OCI-M1 (cell line): ENCODE measurements at regions not wholly inside any gene's neighbourhood (a gene's known extent, or its start where the extent isn't known, plus 50 kb on each side); places are given as distances from the start of the nearest gene placed in this dataset.

Source experiments
- DNase-seq: peaks from one replicate; lab custom pipeline; 2025; lab: John Stamatoyannopoulos, UW

DNA sequence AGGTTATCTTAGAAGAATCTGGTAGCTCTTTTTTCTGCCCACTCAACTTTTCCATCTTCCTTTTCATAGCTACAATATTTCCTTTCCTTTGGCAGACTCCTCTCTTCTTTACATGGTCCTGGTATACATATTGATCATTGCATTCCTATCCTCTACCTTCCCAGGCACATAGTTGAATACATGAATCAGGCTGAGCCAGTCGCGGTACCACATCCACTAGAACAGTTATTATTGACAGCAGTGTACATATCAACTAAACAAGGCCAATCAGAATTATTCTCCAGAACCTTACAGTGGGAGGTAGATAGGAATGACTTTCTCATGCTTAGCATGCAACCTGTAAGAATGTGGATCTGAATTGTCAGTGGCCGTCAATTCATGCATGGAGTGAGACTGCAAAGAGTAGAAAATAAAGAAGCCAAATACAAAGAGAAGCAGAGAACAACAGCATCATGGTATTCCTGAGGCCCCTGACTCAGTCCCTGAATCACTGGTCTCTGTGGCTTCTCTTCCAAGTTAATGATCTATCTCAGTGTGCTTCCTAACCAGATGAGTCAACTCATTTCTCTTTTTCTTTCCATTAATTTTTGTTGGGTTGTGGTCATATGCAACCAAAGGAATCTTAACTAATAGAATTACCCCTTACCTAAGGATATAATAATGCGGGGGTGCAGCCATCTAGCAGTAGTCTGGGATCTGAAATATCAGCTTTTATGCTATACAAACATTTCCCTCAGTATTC, 60.9 kb upstream of the DCBLD2 start:
- DNase-seq = no peak

DNA sequence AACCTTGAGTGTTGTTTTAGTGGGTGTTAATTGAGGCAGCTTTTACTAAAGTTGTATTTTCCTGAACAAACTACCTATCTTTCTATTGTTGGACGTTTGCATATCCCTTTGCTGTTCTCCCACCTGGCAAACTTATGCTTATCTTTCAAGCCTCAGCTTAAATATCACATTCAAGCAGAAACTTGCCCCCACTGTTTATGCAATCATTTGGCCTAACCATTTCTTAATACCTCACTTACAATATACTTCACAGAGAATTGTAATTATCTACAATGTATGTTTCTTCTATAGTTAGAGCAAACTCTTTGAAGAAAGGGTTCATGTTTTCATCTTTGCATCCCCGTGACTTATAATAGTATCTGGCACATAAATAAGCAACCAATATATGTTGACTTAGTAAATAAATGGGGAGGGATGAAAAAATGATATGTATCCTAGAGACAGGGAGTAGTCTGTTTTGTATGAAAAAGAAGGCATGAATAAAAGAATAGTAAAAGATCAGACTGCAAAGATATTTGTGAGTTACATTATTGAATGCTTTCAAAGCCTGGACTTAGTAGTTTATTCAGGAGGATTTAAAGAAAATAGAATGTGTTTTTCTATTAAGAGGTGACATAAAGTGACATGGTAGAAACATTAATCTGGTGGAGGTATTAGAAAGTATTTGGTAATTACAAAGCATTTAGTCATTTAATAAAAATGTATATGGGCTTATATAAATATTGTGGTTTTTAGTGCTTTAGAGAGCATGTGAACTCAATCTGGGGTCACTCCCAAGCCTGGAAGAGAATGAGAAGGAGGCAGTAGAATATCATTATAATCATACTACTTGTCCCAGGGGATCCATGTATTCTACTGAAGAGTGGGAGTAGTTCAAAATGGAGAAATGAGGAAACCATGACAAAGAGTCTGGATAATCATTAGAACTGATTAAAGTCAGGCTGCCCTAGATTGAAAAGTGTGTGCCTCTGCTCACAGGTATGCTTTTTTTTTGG, 60.0 kb upstream of the DCBLD2 start:
- DNase-seq = no peak

DNA sequence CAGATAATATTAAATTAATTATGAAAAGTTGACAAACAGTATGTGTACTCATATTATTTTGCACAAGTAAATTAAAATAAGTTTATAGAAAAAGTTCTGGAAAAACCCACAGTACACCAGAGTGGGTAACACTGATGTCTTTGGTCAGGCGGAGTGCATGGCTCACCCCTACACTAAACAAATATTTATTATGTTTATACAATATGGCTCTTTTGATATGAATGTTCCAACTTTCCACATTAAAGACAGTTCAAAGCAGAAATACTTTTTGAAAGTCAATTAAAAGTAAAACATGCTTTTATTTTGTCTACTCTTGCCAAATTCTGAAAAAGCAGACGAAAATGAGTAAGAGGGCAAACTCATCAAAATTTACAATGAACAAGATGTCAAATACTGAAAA, 56.2 kb upstream of the DCBLD2 start:
- DNase-seq = no peak

DNA sequence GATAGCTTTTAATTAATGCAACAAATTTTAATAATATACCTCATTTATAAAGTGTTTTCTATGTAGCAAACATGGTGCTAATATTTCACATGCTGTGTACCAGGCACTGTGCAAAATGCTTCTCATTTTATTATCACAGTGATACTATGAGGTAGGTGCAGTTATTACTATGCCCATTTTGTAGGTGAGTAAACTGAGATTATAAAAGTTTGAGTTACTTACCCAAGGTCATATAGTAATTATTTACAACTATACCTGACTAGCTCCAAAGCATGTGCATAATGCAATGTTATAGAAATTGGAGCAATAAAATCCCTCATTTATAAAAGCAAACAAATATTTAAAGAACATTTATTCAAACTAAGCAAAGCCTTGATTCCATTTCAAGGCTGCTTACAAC, 54.5 kb upstream of the DCBLD2 start:
- no peak for DNase-seq

DNA sequence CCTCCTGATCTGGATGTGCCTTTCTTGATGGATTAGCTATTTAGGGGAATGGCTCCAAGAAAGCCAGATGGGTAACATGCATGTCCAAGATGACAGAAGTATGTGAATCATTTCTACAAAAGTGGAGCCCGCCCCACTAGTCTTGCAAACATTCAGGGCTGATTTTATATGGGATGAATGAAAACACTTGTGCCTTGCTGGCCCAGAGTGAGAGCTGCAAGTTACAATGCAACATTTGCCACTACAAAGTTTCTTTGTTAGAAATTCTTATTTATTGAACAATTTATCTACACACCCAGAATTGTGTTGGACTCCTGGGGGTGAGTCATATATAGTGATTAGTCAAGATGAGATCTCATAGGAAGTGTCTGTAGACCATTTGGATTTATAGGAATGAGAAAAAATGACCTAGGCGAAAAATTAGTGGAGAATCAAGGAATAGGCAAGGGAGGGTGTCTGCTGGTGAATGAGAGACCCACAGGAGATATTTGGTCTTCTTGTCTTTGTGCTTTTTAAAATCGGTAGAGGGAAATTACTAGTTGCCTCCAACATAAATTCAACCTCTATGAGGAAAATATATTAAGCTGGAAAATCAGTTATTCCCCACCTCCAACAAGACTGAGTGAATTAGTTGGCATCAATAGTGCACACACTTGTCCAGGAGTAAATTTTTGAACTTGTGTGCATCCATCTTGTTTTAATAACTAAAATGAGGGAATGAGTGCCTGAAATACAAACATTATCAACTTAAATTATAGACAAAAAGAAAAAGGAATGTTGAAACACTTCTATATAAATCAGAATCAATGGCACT, 53.5 kb upstream of the DCBLD2 start:
- DNase-seq = no peak

DNA sequence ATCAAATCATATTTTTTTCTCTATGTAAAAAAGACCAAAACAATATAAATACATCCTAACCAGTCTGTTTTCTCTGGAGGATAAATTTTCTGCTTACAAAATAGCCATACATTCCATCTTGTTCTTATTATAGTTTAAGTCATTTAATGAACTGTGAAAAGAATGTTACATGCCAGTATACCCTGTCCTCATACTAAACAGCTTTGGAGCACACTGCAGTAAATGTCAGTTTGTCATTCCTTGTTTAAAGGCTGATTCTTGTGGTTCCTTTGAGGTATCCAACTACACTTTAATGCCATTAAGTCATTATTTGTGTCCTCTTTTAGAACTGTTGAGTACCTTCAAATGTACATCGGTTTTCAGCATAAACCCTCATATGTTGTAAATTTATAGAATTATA, 52.7 kb upstream of the DCBLD2 start:
- no peak for DNase-seq

DNA sequence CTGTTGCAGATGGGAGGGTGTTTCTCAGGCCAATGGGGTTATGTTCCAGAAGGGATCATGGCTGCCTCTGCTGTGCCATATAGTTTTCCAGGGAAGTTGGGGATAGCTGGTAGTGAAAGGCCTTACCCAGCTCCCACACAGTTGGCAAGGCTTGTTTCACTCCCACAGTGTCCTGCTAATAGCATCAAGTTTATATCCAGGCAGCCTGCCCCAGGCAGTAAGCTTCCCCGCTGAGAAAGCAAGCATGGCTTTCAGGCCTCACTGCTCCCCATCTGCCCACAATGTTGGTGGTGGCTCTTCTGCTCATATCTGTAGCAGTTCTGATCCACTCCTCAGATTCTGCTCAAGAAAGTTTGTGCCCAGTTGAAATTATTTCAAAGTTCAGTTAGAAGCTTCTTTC, 50.9 kb upstream of the DCBLD2 start:
- no peak for DNase-seq
